AG04450 (cell line): ENCODE measurements at regions not wholly inside any gene's neighbourhood (a gene's known extent, or its start where the extent isn't known, plus 50 kb on each side); places are given as distances from the start of the nearest gene placed in this dataset.

Experiments used
- CTCF ChIA-PET: fragments of 300-600, 350-600 bp; formaldehyde crosslinking; extraction: SDS; loops from one replicate; lab custom pipeline; 2022; ENCODE audit warnings: antibody characterized with exemption, inconsistent platforms; lab: Charles Lee
- POLR2A ChIA-PET: fragments of 350-600 bp; formaldehyde crosslinking; extraction: SDS; loops from one replicate; lab custom pipeline; 2021; ENCODE audit warnings: antibody characterized with exemption, inconsistent platforms; lab: Yijun Ruan, JAX
- DNase-seq: peaks from one replicate; pipeline ENCODE4 v3.0.0-alpha.2; 2011; ENCODE audit warnings: low read depth, low spot score
- H3K27ac ChIP-seq: one replicate; pipeline ENCODE4 v1.5.1; 2012; ENCODE audit warnings: low read depth, low read length, control low read depth
- H3K27me3 ChIP-seq: one replicate; pipeline ENCODE4 v1.6.0; 2012; ENCODE audit warnings: low read length; ENCODE audit not compliant: control insufficient read depth, insufficient read depth
- H3K4me3 ChIP-seq: 2 replicates; pipeline ENCODE4 v1.5.1; 2011; ENCODE audit warnings: mild to moderate bottlenecking, low read depth, low read length, control low read depth
- H3K9me3 ChIP-seq: 2 replicates; pipeline ENCODE4 v1.5.1; 2012; ENCODE audit warnings: low read length; ENCODE audit not compliant: control insufficient read depth, insufficient read depth
- TF ChIP-seq, protein P1 (sequence below): IDR thresholded peaks from 2 replicates; pipeline ENCODE4 v1.5.1; 2011; ENCODE audit warnings: low read depth, low read length, control low read depth, inconsistent platforms

GRCh38 chr13:72218966-72219365 is 352.0 kb upstream of the DACH1 start:
- TF ChIP-seq, protein P1, sequence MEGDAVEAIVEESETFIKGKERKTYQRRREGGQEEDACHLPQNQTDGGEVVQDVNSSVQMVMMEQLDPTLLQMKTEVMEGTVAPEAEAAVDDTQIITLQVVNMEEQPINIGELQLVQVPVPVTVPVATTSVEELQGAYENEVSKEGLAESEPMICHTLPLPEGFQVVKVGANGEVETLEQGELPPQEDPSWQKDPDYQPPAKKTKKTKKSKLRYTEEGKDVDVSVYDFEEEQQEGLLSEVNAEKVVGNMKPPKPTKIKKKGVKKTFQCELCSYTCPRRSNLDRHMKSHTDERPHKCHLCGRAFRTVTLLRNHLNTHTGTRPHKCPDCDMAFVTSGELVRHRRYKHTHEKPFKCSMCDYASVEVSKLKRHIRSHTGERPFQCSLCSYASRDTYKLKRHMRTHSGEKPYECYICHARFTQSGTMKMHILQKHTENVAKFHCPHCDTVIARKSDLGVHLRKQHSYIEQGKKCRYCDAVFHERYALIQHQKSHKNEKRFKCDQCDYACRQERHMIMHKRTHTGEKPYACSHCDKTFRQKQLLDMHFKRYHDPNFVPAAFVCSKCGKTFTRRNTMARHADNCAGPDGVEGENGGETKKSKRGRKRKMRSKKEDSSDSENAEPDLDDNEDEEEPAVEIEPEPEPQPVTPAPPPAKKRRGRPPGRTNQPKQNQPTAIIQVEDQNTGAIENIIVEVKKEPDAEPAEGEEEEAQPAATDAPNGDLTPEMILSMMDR, result no peak
- Histone ChIP-seq H3K27ac (no peak overlapping the region), H3K27me3 (no peaks in the 10 kb centered on the region), H3K4me3 (no peak overlapping the region), H3K9me3 (no peaks in the 10 kb centered on the region)
- ChIA-PET CTCF (no interaction called here), POLR2A (no interaction called here)
- no peak for DNase-seq

DNA sequence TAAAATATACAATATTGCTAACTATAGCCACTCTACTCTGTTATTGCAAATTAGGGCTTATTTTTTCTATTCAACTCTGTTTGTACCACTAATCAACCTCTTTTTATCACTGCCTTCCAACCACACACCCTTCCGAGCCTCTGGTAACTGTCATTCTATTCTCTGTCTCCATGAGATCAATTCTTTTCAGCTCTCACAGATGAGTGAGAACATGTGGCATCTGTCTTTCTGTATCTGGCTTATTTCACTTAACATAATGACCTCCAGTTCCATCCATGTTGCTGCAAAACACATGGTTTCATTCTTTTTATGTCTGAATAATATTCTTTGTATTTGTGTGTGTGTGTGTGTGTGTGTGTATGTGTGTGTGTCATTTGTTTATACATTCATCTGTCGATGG is 350.1 kb upstream of the DACH1 start:
- DNase-seq, result no peak
- POLR2A ChIA-PET, result no interaction called here
- TF ChIP-seq, protein P1, result no peak
- CTCF ChIA-PET, result no interaction called here
- no peaks in the 10 kb centered on the region for H3K9me3 ChIP-seq
- no peaks in the 10 kb centered on the region for H3K27me3 ChIP-seq
- no peak overlapping the region for H3K4me3 ChIP-seq
- no peak overlapping the region for H3K27ac ChIP-seq

DNA sequence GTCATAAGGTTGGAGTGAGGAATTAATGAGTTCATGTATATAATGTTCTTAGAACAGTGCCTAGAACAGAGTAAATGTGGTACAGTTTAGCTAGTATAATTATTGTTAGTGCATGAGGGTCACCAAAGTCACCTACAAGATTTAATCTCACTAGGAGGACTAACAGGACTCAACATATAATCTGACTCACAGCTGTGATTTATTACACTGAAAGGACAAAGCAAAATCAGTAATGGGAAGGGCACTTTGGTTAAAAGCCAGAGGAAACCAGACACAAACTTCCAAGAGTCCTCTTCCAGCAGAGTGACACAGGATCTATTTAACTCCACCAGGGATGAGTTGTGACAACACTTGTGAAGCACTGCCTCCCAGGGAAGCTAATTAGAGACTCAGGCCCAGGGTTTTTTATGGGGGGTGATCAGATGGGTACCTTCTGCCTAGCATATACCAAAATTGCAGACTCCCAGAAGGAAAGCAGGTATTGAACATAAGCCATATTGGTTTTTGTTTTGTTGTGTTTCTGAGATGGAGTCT is 341.2 kb upstream of the DACH1 start:
- Histone ChIP-seq H3K27ac (no peak overlapping the region), H3K9me3 (no peaks in the 10 kb centered on the region), H3K27me3 (no peaks in the 10 kb centered on the region), H3K4me3 (no peak overlapping the region)
- CTCF ChIA-PET, result no interaction called here
- TF ChIP-seq, protein P1, result no peak
- DNase-seq, result no peak
- POLR2A ChIA-PET, result no interaction called here

GRCh38 chr13:72205773-72206172 is 338.8 kb upstream of the DACH1 start:
- POLR2A ChIA-PET, result no interaction called here
- no peak overlapping the region for H3K4me3 ChIP-seq
- TF ChIP-seq, protein P1, result no peak
- no peaks in the 10 kb centered on the region for H3K27me3 ChIP-seq
- DNase-seq, result no peak
- H3K27ac ChIP-seq, result no peak overlapping the region
- no peaks in the 10 kb centered on the region; the same call in 1 of the 2 replicates for H3K9me3 ChIP-seq
- CTCF ChIA-PET, result no interaction called here

DNA sequence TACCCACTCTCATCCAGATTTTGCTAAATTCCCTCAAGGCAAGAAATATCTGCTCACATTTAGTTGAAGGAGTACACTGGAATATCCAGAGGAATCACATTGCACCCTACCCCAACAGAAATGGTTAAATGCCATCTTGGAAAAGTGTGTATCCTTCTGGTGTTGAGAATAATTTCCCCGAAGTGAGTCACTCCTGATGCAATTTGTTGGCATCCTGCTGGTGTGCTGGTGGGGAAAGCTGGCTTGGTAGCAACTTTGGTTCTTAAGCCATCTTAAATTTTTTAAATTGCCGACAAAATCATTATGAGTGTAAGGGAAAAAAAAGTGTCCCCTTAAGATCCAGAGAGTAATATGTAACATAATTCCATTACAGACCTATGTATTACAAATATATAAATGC is 337.3 kb upstream of the DACH1 start:
- Histone ChIP-seq H3K27me3 (no peaks in the 10 kb centered on the region), H3K9me3 (no peaks in the 10 kb centered on the region; the same call in 1 of the 2 replicates), H3K4me3 (no peak overlapping the region), H3K27ac (no peak overlapping the region)
- ChIA-PET POLR2A (no interaction called here), CTCF (no interaction called here)
- TF ChIP-seq, protein P1, result no peak
- no peak for DNase-seq
